Neural progenitor cell (in vitro differentiated cells): ENCODE measurements at regions not wholly inside any gene's neighbourhood (a gene's known extent, or its start where the extent isn't known, plus 50 kb on each side); places are given as distances from the start of the nearest gene placed in this dataset.

Experiments used
- CTCF ChIP-seq: fragments of 200-600 bp; sonication (generic); IDR thresholded peaks from 2 replicates; pipeline ENCODE4 v1.5.1; 2017; ENCODE audit warnings: antibody characterized with exemption, mild to moderate bottlenecking
- EZH2 ChIP-seq: fragments of 200-600 bp; sonication (generic); IDR thresholded peaks from 2 replicates; pipeline ENCODE4 v1.6.1; 2017; ENCODE audit warnings: antibody characterized with exemption, mild to moderate bottlenecking, moderate library complexity
- EZH2phosphoT487 ChIP-seq: fragments of 200-600 bp; sonication (generic); IDR thresholded peaks from 2 replicates; pipeline ENCODE4 v1.6.1; 2017; ENCODE audit warnings: antibody characterized with exemption

DNA sequence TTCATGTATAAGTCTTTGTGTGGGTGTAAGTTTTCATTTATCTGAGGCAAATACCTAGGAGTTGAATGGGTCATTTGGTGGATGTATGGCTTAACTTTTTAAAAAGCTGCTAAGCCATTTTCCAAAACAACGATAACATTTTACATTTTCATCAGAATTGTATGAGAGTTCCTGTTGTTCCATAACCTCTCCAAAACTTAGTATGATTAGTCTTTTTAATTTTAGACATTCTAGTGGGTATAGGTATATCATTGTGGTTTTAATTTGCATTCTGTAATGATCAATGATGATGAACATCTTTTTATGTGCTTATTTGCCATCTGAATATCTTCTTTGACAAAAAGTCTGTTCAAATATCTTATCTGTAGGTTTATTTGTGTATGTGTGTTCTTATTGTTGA lies 74.4 kb upstream of the UGP2 start:
- TF ChIP-seq CTCF (no peak), EZH2 (no peak), EZH2phosphoT487 (no peak)
